T-helper 2 cell treated with Interferon-gamma antibody and Interleukin-4, amounts not matched to agents 100 ng/mL and 5 ng/mL, for 36 hours (primary cell): ENCODE measurements at regions not wholly inside any gene's neighbourhood (a gene's known extent, or its start where the extent isn't known, plus 50 kb on each side); places are given as distances from the start of the nearest gene placed in this dataset.
"Not testable (repeated sequence)": the region's sequence is repeated elsewhere in the genome, so short reads cannot be mapped to it uniquely, and the experiment has no call there.

Experiments used
- intact Hi-C: fragments of 100-400 bp; cut with micrococcal nuclease; formaldehyde crosslinking; loops from one replicate; pipeline ENCODE4 v1.15.1; 2023

DNA sequence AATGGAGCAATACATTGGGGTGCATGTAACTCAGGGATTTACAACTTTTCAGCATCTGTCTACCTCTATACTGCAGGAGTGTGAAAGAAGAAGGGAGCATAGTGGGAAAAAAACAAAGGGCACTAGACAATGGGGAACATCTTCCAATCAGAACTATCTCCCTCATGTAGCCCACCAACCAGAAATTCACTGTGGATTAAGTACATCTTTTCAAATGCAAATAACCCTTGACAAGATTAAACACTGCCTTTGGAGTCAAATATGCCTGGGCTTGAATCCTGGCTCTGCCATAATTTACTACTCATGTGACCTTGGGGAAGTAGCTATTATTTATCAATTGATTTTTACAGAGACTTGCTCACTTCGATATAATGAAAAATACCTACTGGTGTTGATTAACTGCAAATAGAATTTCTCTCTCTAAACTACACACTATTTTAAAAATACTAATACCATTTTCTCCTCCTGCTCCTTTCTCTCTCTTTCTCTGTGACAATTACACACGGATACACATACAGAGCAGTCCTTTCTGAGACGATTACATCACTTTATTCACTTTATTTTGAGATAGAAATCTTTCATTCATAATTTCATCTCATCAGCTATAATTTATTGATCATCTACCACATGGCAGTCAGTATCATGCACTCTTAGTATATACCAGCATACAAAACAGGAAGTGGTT lies 783.7 kb downstream of the FRK start:
- intact Hi-C loops: no loop called here

GRCh38 chr6:115272311-115272710 lies 788.4 kb downstream of the FRK start:
- intact Hi-C loops: no loop called here

GRCh38 chr6:115271434-115271833 lies 789.3 kb downstream of the FRK start:
- intact Hi-C loops: no loop called here

DNA sequence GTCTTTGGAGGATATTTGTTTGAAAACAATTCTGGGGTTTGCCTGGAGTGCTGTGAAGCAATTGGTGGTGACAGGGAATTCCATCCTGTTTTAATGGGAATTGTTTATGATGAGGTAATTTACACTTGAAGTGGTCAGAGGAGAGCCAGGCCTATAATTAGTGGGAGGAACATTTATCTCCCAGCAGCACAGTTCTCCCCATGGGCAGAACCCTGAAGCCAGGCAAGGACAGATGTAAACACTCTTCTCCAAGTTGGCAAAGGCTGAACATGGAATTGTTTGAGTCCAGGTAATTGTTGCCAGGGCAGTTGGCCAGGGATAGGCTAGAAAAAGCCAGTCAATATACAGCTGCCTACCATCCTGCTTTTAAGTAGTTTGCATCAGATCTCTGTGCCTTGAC lies 789.7 kb downstream of the FRK start:
- intact Hi-C loops: no loop called here

DNA sequence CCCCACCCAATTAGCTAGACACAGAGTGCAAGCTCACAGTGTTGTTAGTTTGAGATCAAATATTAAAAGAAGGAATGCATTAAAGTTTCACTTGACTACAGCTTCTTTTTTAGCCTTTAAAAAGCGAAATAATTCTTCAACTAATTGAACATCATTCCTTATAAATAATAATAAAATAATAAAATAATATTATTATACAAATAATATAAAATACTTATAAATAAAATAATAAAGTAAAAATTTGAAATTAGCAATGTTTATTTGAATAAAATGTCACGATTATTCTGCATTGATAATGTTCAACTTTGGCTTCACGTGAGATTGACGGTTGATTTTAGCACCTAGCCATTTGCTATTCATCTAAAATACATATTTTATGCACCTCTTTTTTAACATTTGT lies 819.3 kb downstream of the FRK start:
- intact Hi-C loops: no loop called here

GRCh38 chr6:115221198-115221597 lies 839.5 kb downstream of the FRK start:
- intact Hi-C loops: no loop called here

DNA sequence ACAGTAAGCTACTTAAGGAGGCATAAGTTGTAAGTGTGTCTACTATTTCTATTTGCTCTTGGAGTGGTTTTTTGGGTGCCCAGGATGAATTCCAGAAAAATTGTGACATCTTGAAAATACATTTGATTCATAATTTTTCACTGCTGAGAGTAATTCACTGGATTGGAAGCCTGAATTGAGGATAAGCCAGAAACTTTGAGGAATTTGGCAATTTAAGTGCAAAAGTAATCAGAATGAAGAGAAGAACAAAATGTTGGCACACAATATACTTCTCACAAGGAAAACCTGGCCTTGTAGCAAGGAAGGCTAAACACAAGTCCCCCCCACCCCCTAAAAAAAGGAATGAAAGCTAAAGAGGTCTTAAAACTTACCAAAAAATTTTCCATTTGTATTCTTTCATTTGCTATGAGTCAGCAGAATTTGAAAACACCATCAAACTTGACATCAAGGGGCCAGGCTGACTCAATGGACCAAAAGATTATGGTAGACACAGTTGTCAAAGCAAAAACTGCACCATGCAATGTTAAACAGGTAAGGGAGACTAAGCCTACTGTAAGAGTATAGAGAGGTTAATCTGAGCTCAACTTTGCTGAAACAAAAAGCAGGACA lies 840.0 kb downstream of the FRK start:
- intact Hi-C loops: no loop called here

DNA sequence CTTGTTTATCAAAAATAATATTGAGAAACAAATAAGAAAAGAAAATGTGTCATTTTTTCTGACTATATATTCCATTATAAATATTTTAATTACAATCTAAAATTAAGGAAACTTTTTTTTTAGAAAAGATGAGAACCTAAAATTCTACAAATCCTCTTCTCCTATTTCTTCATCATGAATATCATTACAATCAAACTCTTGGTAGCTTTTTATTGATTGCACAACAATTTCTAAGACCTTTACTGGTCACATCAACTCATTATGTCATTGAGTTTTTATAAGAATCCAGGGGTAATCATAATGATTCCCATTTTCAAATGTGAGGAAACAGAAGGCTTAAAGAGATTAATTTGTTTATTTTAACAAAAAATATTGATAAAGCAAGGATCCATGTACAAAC lies 841.0 kb downstream of the FRK start:
- intact Hi-C loops: no loop called here

- intact Hi-C loops: no loop called here
Measured at GRCh38 chr6:115216835-115217234, 843.9 kb downstream of the FRK start.

- intact Hi-C loops: no loop called here
Measured at GRCh38 chr6:115214283-115214682, 846.4 kb downstream of the FRK start.

GRCh38 chr6:115203381-115203780 lies 857.3 kb downstream of the FRK start:
- intact Hi-C loops: no loop called here

DNA sequence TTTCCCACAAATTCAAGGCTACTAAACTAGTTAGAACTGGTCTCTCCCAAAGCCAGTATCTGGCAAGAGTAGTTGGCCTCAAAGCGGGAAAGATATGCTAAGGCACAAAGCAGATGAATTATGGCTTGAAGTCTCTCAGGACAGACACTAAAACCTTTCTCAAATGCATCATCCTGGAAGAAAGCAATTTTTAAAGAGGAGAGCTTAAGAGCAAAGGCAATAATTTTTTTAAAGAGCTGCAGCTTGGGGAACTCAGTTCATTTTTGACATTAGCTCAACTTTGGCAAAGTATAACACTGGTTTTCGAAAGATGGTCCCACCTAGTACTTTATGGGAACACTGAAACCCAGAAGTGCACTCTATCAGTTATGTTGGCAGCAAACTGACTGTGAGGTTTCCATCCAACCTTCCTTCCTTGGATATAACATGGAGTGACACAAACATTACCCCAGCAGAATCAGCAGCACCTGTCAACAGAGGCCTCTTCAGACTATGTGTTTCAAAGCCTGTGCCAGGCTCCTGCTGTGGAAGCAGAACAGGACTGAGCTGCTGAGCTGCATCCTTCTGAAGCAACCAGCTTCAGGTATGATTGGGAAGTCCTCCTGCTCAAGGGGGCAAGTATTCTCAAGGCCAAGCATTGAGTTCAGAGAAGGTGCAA lies 852.3 kb upstream of the HS3ST5 start:
- intact Hi-C loops: no loop called here

GRCh38 chr6:115191989-115192388 lies 849.2 kb upstream of the HS3ST5 start:
- intact Hi-C loops: no loop called here

- intact Hi-C loops: no loop called here
Measured at GRCh38 chr6:115190534-115190933, 847.7 kb upstream of the HS3ST5 start.

DNA sequence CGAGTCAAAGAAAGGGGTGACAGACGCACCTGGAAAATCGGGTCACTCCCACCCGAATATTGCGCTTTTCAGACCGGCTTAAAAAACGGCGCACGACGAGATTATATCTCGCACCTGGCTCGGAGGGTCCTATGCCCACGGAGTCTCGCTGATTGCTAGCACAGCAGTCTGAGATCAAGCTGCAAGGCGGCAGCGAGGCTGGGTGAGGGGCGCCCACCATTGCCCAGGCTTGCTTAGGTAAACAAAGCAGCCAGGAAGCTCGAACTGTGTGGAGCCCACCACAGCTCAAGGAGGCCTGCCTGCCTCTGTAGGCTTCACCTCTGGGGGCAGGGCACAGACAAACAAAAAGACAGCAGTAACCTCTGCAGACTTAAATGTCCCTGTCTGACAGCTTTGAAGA lies 832.6 kb upstream of the HS3ST5 start:
- intact Hi-C loops: not testable (repeated sequence)

DNA sequence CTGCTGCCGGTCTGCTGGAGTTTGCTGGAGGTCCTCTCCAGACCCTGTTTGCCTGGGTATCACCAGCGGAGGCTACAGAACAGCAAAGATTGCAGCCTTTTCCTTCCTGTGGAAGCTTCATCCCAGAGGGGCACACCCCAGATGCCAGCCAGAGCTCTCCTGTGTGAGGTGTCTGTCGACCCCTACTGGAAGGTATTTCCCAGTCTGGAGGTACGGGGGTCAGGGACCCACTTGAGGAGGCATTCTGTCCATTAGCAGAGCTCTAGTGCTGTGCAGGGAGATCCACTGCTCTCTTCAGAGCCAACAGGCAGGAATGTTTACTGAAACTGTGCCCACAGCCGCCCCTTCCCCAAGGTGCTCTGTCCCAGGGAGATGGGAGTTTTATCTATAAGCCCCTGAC lies 823.1 kb upstream of the HS3ST5 start:
- intact Hi-C loops: not testable (repeated sequence)

- intact Hi-C loops: no loop called here
Measured at GRCh38 chr6:115159733-115160132, 816.9 kb upstream of the HS3ST5 start.

GRCh38 chr6:115137910-115138309 lies 795.1 kb upstream of the HS3ST5 start:
- intact Hi-C loops: no loop called here

DNA sequence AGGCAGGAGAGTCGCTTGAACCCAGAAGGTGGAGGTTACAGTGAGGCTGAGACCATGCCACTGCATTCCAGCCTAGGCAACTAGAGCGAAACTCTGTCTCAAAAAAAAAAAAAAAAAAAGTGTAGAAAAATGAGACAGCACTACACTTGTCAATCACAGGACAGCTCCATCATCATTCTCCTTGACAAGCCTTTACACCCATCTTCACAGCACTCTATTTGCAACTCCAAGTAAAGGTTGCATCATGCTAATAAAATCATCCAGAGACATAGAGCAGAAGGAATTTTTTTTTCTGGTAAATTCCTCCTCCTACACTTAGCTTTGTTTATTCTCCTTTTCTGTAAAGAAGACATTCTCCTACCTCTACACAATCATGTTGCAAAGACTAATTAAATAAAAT lies 791.0 kb upstream of the HS3ST5 start:
- intact Hi-C loops: no loop called here

- intact Hi-C loops: no loop called here
Measured at GRCh38 chr6:115131709-115132490, 789.1 kb upstream of the HS3ST5 start.

DNA sequence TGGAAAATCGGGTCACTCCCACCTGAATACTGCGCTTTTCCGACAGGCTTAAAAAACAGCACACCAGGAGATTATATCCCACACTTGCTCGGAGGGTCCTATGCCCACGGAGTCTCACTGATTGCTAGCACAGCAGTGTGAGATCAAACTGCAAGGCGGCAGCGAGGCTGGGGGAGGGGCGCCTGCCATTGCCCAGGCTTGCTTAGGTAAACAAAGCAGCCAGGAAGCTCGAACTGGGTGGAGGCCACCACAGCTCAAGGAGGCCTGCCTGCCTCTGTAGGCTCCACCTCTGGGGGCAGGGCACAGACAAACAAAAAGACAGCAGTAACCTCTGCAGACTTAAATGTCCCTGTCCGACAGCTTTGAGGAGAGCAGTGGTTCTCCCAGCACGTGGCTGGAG lies 778.7 kb upstream of the HS3ST5 start:
- intact Hi-C loops: not testable (repeated sequence)

DNA sequence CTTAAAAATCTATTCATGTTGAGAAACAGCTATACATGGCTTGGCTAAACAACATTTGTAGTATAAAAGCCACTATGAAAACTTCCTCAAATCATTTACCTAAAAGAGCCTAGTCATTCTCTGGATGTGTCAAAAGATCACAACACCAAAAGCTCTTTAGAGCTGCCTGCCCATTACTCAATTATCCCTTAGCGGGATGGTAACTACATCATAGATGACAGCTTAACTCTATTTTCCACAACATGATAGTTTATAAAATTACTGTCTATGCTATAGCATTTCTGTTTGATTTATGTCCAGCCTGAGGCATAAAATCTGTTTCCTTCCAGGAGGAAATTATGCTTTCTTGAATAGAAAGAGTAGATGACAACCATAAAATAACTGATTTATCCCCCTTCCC lies 777.6 kb upstream of the HS3ST5 start:
- intact Hi-C loops: no loop called here
